HG02759 (cell line): ENCODE measurements at regions not wholly inside any gene's neighbourhood (a gene's known extent, or its start where the extent isn't known, plus 50 kb on each side); places are given as distances from the start of the nearest gene placed in this dataset.
"Not testable (repeated sequence)": the region's sequence is repeated elsewhere in the genome, so short reads cannot be mapped to it uniquely, and the experiment has no call there.

Experiments
- ATAC-seq: cut with Tn5 transposase; IDR thresholded peaks from one replicate; pipeline ENCODE4 v1.9.1; 2021; ENCODE audit warnings: mild to moderate bottlenecking, moderate library complexity; ENCODE audit not compliant: unreplicated experiment

- ATAC-seq = not testable (repeated sequence)
Observed at GRCh38 chr7:76926416-76926815, 105.7 kb downstream of the SPDYE17 start.

- ATAC-seq = not testable (repeated sequence)
Observed at GRCh38 chr7:76924756-76925155, 107.4 kb downstream of the SPDYE17 start.

GRCh38 chr7:76918619-76919018 lies 113.5 kb downstream of the SPDYE17 start:
- ATAC-seq = not testable (repeated sequence)

DNA sequence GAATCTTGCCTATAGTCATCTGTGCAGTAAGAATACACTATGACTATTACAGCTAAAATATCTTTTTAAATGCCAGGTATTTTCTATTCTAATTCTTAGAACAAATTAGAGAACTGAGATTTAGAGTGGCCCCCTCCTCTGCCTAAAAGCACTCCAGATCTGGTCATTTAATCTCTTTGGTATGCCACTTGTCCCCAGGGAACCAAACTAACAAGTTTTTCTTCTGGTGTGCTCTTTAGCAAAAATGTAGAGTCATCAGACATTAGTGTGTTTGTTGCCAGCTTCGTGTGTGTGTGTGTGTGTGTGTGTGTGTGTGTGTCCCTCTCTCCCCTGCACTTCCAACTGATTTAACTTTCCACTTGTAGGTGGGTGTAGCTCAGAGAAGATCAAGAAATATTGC lies 117.8 kb downstream of the SPDYE17 start:
- not testable (repeated sequence) for ATAC-seq

DNA sequence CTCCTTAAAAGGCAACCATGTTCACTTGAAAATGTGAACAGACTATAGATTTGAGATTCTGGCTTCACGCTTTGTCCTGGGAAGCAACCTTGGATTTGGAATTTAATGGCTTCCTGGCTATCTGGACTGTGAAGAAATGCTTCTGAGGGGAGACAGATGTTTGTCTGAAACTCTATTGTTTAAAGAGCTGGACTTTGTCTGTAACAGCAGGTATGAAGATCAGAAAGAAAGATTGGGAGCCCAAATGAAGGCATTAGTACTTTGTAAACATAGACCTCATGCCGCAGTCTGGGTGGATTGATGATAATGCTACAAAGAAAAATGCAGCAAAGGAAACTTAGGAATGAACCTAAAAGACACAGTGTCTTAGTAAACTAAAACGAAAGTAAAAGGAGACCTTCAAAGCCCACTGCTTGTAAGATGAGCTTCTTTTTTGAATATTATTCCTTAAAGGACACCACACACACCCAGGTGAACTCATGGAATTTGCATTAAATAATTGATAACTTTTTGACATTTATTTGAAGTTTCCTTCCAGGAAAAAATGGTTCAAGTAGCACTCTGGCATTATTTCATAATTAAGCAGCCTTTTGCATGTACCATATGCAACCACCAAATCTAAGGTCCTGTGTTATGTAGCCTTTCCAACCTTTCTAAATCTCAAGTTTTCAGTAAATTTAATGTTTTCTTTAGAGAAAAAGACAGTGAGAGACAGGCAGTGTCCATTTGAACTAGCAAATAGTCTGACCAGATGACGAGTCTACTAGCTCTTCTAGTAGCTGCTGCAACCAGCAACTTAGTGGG lies 119.9 kb downstream of the SPDYE17 start:
- not testable (repeated sequence) for ATAC-seq

DNA sequence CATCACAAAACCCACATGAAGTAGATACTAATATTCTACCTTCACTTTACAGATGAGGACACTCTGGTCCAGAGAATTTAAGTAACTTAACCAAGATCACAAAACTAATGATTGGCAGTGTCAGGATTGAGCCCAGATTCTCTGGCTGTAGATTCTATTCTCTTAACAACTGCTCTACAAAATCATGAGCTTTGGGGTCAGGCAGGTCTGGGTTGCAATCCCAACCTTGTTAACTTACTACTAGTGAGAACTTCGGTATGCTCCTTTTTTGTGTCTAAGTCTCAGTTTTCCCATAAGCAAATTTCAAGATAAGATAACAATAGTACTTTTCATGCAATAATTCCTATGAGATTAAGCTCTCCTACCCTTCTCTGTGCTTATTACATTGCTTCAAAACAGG lies 127.5 kb downstream of the SPDYE17 start:
- not testable (repeated sequence) for ATAC-seq

- not testable (repeated sequence) for ATAC-seq
Observed at GRCh38 chr7:76901944-76902710, 130.0 kb downstream of the SPDYE17 start.

- not testable (repeated sequence) for ATAC-seq
Observed at GRCh38 chr7:76898807-76899206, 133.4 kb downstream of the SPDYE17 start.

- not testable (repeated sequence) for ATAC-seq
Observed at GRCh38 chr7:76897007-76897406, 135.2 kb downstream of the SPDYE17 start.

GRCh38 chr7:76895696-76896095 lies 136.5 kb downstream of the SPDYE17 start:
- ATAC-seq = not testable (repeated sequence)

DNA sequence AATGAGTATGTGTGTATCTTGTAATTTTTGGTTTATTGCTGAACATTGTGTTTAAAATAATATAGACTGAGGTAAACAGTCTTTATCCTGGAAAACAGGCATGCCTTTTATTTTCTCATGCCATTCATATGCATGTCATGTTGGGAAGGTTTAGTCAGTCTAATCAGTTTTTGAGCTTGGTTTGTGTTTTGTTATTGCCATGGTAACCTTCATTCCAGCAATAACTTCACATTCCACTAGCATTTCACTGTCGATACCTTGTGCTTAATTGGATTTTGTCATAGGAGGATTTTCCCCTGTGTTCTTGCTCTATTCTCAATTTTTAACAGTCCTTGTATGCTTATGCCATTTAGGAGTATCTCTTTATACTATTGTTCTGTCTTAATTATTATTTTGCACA lies 140.4 kb downstream of the SPDYE17 start:
- not testable (repeated sequence) for ATAC-seq

- ATAC-seq = not testable (repeated sequence)
Observed at GRCh38 chr7:76879733-76880288, 152.3 kb downstream of the SPDYE17 start.

- not testable (repeated sequence) for ATAC-seq
Observed at GRCh38 chr7:76875760-76876159, 156.4 kb downstream of the SPDYE17 start.

DNA sequence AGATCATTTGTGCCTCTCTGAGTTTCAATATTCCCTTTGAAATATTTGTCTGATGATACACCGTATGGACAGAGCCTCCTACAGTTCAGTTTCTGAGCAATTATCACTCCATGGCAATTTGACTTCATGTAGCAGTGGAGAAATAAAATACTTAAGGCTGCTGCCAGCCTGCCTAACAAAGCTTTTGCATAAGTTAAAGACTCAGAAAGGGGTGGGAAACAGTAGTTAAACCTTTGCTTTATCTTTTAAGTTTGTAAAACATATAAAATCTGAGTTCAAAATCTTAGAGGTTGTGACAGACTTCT lies 161.7 kb downstream of the SPDYE17 start:
- not testable (repeated sequence) for ATAC-seq

- ATAC-seq = not testable (repeated sequence)
Observed at GRCh38 chr7:76867364-76867889, 164.7 kb downstream of the SPDYE17 start.

- not testable (repeated sequence) for ATAC-seq
Observed at GRCh38 chr7:76863150-76863773, 168.9 kb downstream of the SPDYE17 start.

- ATAC-seq = not testable (repeated sequence)
Observed at GRCh38 chr7:76862241-76862640, 169.9 kb downstream of the SPDYE17 start.

- not testable (repeated sequence) for ATAC-seq
Observed at GRCh38 chr7:76859933-76860332, 172.2 kb downstream of the SPDYE17 start.

DNA sequence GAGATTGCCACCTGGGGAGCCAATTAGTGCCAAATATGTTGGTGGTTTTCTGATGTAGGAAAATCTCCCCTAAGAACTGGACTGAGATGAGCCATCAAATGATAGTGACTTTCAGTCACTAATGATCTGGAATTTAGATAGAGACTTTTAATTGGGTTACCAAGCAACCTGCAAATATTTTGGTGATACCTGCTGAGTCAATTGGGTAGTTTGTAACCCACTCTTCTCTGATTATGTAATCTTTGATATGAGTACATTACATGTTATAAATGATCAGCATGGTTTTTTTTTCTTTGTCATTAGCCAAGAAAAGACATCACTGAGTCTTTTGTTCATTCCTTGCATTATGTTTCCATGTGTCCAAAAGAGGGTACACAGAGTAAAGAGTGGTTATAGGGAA lies 177.5 kb downstream of the SPDYE17 start:
- not testable (repeated sequence) for ATAC-seq

GRCh38 chr7:76852787-76853584 lies 179.2 kb downstream of the SPDYE17 start:
- ATAC-seq = not testable (repeated sequence)
